SU-DHL-6 (cell line): ENCODE measurements at regions not wholly inside any gene's neighbourhood (a gene's known extent, or its start where the extent isn't known, plus 50 kb on each side); places are given as distances from the start of the nearest gene placed in this dataset.

ENCODE experiments used
- H2AFZ ChIP-seq: fragments of 200-600 bp; sonication (generic); 2 replicates; pipeline ENCODE4 v1.6.1; 2014; ENCODE audit warnings: low read depth, mild to moderate bottlenecking, moderate library complexity, mixed read lengths, antibody characterized with exemption, low read length; ENCODE audit not compliant: severe bottlenecking
- H3F3A ChIP-seq: fragments of 200-600 bp; shearing (Covaris generic); 2 replicates; pipeline ENCODE4 v1.6.0; 2016; ENCODE audit warnings: antibody characterized with exemption, mild to moderate bottlenecking; ENCODE audit not compliant: insufficient read depth
- H3K27ac ChIP-seq: fragments of 200-600 bp; sonication (generic); 2 replicates; pipeline ENCODE4 v1.5.1; 2016; ENCODE audit warnings: low read depth, mild to moderate bottlenecking, low read length, moderate library complexity, mixed read lengths
- H3K27me3 ChIP-seq: fragments of 200-600 bp; sonication (generic), shearing (Covaris generic); 2 replicates; pipeline ENCODE4 v1.6.0; 2014; ENCODE audit warnings: mild to moderate bottlenecking, low read length
- H3K36me3 ChIP-seq: fragments of 200-600 bp; sonication (generic); 2 replicates; pipeline ENCODE4 v1.6.1; 2014; ENCODE audit warnings: mild to moderate bottlenecking, low read length, mixed read lengths
- H3K4me2 ChIP-seq: fragments of 300-600, 200-600 bp; shearing (Covaris generic), sonication (generic); 2 replicates; pipeline ENCODE4 v1.6.0; 2014; ENCODE audit warnings: low read length, low read depth, mild to moderate bottlenecking; ENCODE audit not compliant: poor library complexity, severe bottlenecking
- H3K4me3 ChIP-seq: fragments of 200-600 bp; sonication (generic); 2 replicates; pipeline ENCODE4 v1.5.1; 2014; ENCODE audit warnings: antibody characterized with exemption, low read length, mild to moderate bottlenecking, mixed read lengths; ENCODE audit not compliant: insufficient read depth, poor library complexity, severe bottlenecking
- H3K79me2 ChIP-seq: fragments of 200-600 bp; sonication (generic); 2 replicates; pipeline ENCODE4 v1.6.1; 2014; ENCODE audit warnings: mild to moderate bottlenecking, low read length, moderate library complexity; ENCODE audit not compliant: insufficient read depth
- H3K9ac ChIP-seq: fragments of 200-600 bp; sonication (generic); 2 replicates; pipeline ENCODE4 v1.7.0; 2014; ENCODE audit warnings: mild to moderate bottlenecking, low read length
- H3K9me2 ChIP-seq: fragments of 200-600 bp; sonication (generic); replicated peaks from 2 replicates; pipeline ENCODE4 v1.6.1; 2014; ENCODE audit warnings: low read length; ENCODE audit not compliant: insufficient read depth
- H3K9me3 ChIP-seq: fragments of 200-600 bp; sonication (generic); 2 replicates; pipeline ENCODE4 v1.6.1; 2014; ENCODE audit warnings: low read length, mixed read lengths; ENCODE audit not compliant: insufficient read depth
- H4K20me1 ChIP-seq: fragments of 200-600 bp; sonication (generic); 2 replicates; pipeline ENCODE4 v1.6.1; 2014; ENCODE audit warnings: low read depth, mild to moderate bottlenecking, antibody characterized with exemption, low read length, moderate library complexity, mixed read lengths
- CTCF ChIP-seq: fragments of 200-600 bp; sonication (generic); IDR thresholded peaks from one replicate; pipeline ENCODE4 v1.5.1; 2017; ENCODE audit warnings: antibody characterized with exemption, mild to moderate bottlenecking, low read length, moderate library complexity; ENCODE audit not compliant: insufficient read depth, poor library complexity, severe bottlenecking
- EZH2phosphoT487 ChIP-seq: fragments of 200-600 bp; sonication (generic), shearing (Covaris generic); conservative IDR thresholded peaks from 2 replicates; pipeline ENCODE4 v1.6.1; 2018; ENCODE audit warnings: mild to moderate bottlenecking, antibody characterized with exemption, low read length, moderate library complexity, mixed read lengths

GRCh38 chr2:234306426-234307173, 190.3 kb downstream of the ARL4C start:
- Histone ChIP-seq H3K4me2 (no peak overlapping the region), H3K9me2 (no peaks in the 10 kb centered on the region), H2AFZ (no peak overlapping the region), H3K9ac (no peak overlapping the region), H3K9me3 (no peaks in the 10 kb centered on the region), H3K36me3 (no peaks in the 10 kb centered on the region), H3K27ac (no peak overlapping the region), H3F3A (no peaks in the 10 kb centered on the region), H3K27me3 (no peaks in the 10 kb centered on the region), H3K4me3 (no peak overlapping the region), H3K79me2 (no peaks in the 10 kb centered on the region), H4K20me1 (no peaks in the 10 kb centered on the region)
- no peak for TF ChIP-seq EZH2phosphoT487
- TF ChIP-seq CTCF: no peak

GRCh38 chr2:234305846-234306245, 191.0 kb downstream of the ARL4C start:
- H3K79me2 ChIP-seq: no peaks in the 10 kb centered on the region
- H3K36me3 ChIP-seq: no peaks in the 10 kb centered on the region
- H3K9me3 ChIP-seq: no peaks in the 10 kb centered on the region
- TF ChIP-seq EZH2phosphoT487 (no peak), CTCF (no peak)
- no peaks in the 10 kb centered on the region for H3K9me2 ChIP-seq
- H3K4me2 ChIP-seq: no peak overlapping the region
- no peak overlapping the region for H3K4me3 ChIP-seq
- no peaks in the 10 kb centered on the region for H3F3A ChIP-seq
- H3K27ac ChIP-seq: no peak overlapping the region
- no peaks in the 10 kb centered on the region for H3K27me3 ChIP-seq
- H4K20me1 ChIP-seq: no peaks in the 10 kb centered on the region
- H2AFZ ChIP-seq: no peak overlapping the region
- no peak overlapping the region for H3K9ac ChIP-seq

- Histone ChIP-seq H3K4me2 (no peak overlapping the region), H4K20me1 (no peaks in the 10 kb centered on the region), H3K9me3 (no peaks in the 10 kb centered on the region), H3K9me2 (no peaks in the 10 kb centered on the region), H3K4me3 (no peak overlapping the region), H3K79me2 (no peaks in the 10 kb centered on the region), H3K36me3 (no peaks in the 10 kb centered on the region), H3K27ac (no peak overlapping the region), H3K9ac (no peak overlapping the region), H3K27me3 (no peaks in the 10 kb centered on the region), H2AFZ (no peak overlapping the region), H3F3A (no peaks in the 10 kb centered on the region)
- no peak for TF ChIP-seq EZH2phosphoT487
- no peak for TF ChIP-seq CTCF
These were observed 191.9 kb downstream of the ARL4C start for GRCh38 chr2:234304950-234305349.
